SK-N-SH treated with all-trans-retinoic acid at 6 μM for 48 hours (cell line): ENCODE measurements at regions not wholly inside any gene's neighbourhood (a gene's known extent, or its start where the extent isn't known, plus 50 kb on each side); places are given as distances from the start of the nearest gene placed in this dataset.
A peak's percentile ranks its signal among the peaks of the same experiment; 100 is the strongest.

Experiments
- ATAC-seq: fragments of 200-7000 bp; cut with Tn5 transposase; 3 replicates; pipeline ENCODE4 v1.9.1; 2020; ENCODE audit warnings: mild to moderate bottlenecking, moderate library complexity
- ARNTL ChIP-seq: fragments of 450-650 bp; formaldehyde crosslinking; IDR thresholded peaks from 2 replicates; pipeline ENCODE4 v1.5.0; 2020; ENCODE audit warnings: low read depth, mild to moderate bottlenecking, moderate library complexity, borderline replicate concordance
- BACH2 ChIP-seq: fragments of 250-450 bp; sonication (Bioruptor Pico); IDR thresholded peaks from 2 replicates; pipeline ENCODE4 v1.9.0; 2021; ENCODE audit warnings: mild to moderate bottlenecking, borderline replicate concordance
- CSDC2 ChIP-seq: fragments of 250-450 bp; sonication (Bioruptor Pico); IDR thresholded peaks from 2 replicates; pipeline ENCODE4 v1.5.0; 2020; ENCODE audit warnings: mild to moderate bottlenecking, moderate library complexity
- ESRRG ChIP-seq: fragments of 250-450 bp; sonication (Bioruptor Pico); IDR thresholded peaks from 2 replicates; pipeline ENCODE4 v1.6.1; 2021; ENCODE audit warnings: mild to moderate bottlenecking
- GLIS3 ChIP-seq: fragments of 250-450 bp; sonication (Bioruptor Pico); IDR thresholded peaks from 2 replicates; pipeline ENCODE4 v1.5.0; 2020; ENCODE audit warnings: mild to moderate bottlenecking, moderate library complexity
- ISL1 ChIP-seq: fragments of 250-450 bp; sonication (Bioruptor Pico); IDR thresholded peaks from 2 replicates; pipeline ENCODE4 v2.1.2; 2022; ENCODE audit warnings: mild to moderate bottlenecking, moderate library complexity
- OSR1 ChIP-seq: fragments of 250-450 bp; sonication (Bioruptor Pico); IDR thresholded peaks from 2 replicates; pipeline ENCODE4 v1.8.0; 2022; ENCODE audit warnings: moderate library complexity, mild to moderate bottlenecking, inconsistent platforms
- PPARA ChIP-seq: fragments of 250-450 bp; sonication (Bioruptor Pico); IDR thresholded peaks from 2 replicates; pipeline ENCODE4 v1.5.0; 2020; ENCODE audit warnings: mild to moderate bottlenecking, borderline replicate concordance
- RARB ChIP-seq: fragments of 250-450 bp; sonication (Bioruptor Pico); IDR thresholded peaks from 2 replicates; pipeline ENCODE4 v1.8.0; 2021; ENCODE audit warnings: mild to moderate bottlenecking, moderate library complexity
- SNAI2 ChIP-seq: fragments of 250-450 bp; sonication (Bioruptor Pico); IDR thresholded peaks from 2 replicates; pipeline ENCODE4 v1.5.0; 2020; ENCODE audit warnings: mild to moderate bottlenecking, moderate library complexity
- TCF4 ChIP-seq: fragments of 250-450 bp; sonication (Bioruptor Pico); IDR thresholded peaks from 2 replicates; pipeline ENCODE4 v1.8.0; 2021; ENCODE audit warnings: mild to moderate bottlenecking, moderate library complexity, borderline replicate concordance
- TOX ChIP-seq: fragments of 250-450 bp; sonication (Bioruptor Pico); IDR thresholded peaks from 2 replicates; pipeline ENCODE4 v1.8.0; 2021; ENCODE audit warnings: mild to moderate bottlenecking, moderate library complexity, borderline replicate concordance
- ZC3H10 ChIP-seq: fragments of 250-450 bp; sonication (Bioruptor Pico); IDR thresholded peaks from 2 replicates; pipeline ENCODE4 v1.5.1; 2021; ENCODE audit warnings: mild to moderate bottlenecking, moderate library complexity
- ZFP3 ChIP-seq: fragments of 250-450 bp; sonication (Bioruptor Pico); IDR thresholded peaks from 2 replicates; pipeline ENCODE4 v1.5.0; 2020; ENCODE audit warnings: mild to moderate bottlenecking, moderate library complexity
- ZFP30 ChIP-seq: fragments of 450-650 bp; formaldehyde crosslinking; IDR thresholded peaks from 2 replicates; pipeline ENCODE4 v1.5.0; 2022; ENCODE audit warnings: mild to moderate bottlenecking, moderate library complexity
- ZNF565 ChIP-seq: fragments of 450-650 bp; formaldehyde crosslinking; conservative IDR thresholded peaks from 2 replicates; pipeline ENCODE4 v1.5.0; 2020; ENCODE audit warnings: low read depth, mild to moderate bottlenecking, moderate library complexity
- ZNF70 ChIP-seq: fragments of 450-650 bp; formaldehyde crosslinking; IDR thresholded peaks from 2 replicates; pipeline ENCODE4 v1.5.0; 2020; ENCODE audit warnings: mild to moderate bottlenecking, moderate library complexity
- ZNF8 ChIP-seq: fragments of 450-650 bp; formaldehyde crosslinking; IDR thresholded peaks from 2 replicates; pipeline ENCODE4 v1.5.0; 2020; ENCODE audit warnings: mild to moderate bottlenecking, moderate library complexity
- TF ChIP-seq, protein P1 (sequence below): fragments of 250-450 bp; sonication (Bioruptor Pico); IDR thresholded peaks from 2 replicates; pipeline ENCODE4 v1.5.1; 2020; ENCODE audit warnings: low read depth, mild to moderate bottlenecking, moderate library complexity
- TF ChIP-seq, protein P2 (sequence below): fragments of 250-450 bp; sonication (Bioruptor Pico); IDR thresholded peaks from 2 replicates; pipeline ENCODE4 v1.8.0; 2021; ENCODE audit warnings: low read depth, mild to moderate bottlenecking, moderate library complexity, borderline replicate concordance
- TF ChIP-seq, protein P3 (sequence below): fragments of 250-450 bp; sonication (Bioruptor Pico); IDR thresholded peaks from 2 replicates; pipeline ENCODE4 v1.5.0; 2020; ENCODE audit warnings: mild to moderate bottlenecking, moderate library complexity
- TF ChIP-seq, protein P4 (sequence below): fragments of 250-450 bp; sonication (Bioruptor Pico); IDR thresholded peaks from 2 replicates; pipeline ENCODE4 v1.5.1; 2021; ENCODE audit warnings: mild to moderate bottlenecking, moderate library complexity
- TF ChIP-seq, protein P5 (sequence below): fragments of 250-450 bp; sonication (Bioruptor Pico); IDR thresholded peaks from 2 replicates; pipeline ENCODE4 v1.8.0; 2020; ENCODE audit warnings: mild to moderate bottlenecking, moderate library complexity, borderline replicate concordance

DNA sequence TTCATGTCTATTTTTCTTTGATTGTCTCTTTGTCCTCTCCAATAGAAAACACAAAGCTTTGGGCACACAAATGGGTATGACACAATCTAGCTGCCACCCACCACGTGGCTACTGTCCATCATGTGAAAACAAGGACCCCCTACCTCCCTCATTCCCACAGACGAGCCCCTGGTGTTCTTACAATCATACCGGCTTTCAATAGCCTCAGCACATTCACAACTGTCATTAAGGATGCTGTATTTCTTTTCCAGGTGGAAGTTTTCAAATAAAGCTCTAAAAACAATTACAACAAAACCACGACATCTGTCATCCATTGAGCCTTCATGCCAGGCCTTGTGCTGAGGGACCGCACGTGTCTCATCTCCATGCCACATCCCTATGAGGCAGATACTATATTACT lies 552.6 kb upstream of the ADAMTS9 start:
- no peak for ATAC-seq
- TF ChIP-seq ZNF565 (CRISPR knock-in tag), result no peak
- TF ChIP-seq ZFP3, result no peak
- TF ChIP-seq BACH2 (CRISPR knock-in tag), result no peak
- TF ChIP-seq, protein P1, sequence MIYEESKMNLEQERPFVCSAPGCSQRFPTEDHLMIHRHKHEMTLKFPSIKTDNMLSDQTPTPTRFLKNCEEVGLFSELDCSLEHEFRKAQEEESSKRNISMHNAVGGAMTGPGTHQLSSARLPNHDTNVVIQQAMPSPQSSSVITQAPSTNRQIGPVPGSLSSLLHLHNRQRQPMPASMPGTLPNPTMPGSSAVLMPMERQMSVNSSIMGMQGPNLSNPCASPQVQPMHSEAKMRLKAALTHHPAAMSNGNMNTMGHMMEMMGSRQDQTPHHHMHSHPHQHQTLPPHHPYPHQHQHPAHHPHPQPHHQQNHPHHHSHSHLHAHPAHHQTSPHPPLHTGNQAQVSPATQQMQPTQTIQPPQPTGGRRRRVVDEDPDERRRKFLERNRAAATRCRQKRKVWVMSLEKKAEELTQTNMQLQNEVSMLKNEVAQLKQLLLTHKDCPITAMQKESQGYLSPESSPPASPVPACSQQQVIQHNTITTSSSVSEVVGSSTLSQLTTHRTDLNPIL, result no peak
- TF ChIP-seq OSR1 (CRISPR knock-in tag), result no peak
- TF ChIP-seq ZNF8, result no peak
- TF ChIP-seq, protein P2, sequence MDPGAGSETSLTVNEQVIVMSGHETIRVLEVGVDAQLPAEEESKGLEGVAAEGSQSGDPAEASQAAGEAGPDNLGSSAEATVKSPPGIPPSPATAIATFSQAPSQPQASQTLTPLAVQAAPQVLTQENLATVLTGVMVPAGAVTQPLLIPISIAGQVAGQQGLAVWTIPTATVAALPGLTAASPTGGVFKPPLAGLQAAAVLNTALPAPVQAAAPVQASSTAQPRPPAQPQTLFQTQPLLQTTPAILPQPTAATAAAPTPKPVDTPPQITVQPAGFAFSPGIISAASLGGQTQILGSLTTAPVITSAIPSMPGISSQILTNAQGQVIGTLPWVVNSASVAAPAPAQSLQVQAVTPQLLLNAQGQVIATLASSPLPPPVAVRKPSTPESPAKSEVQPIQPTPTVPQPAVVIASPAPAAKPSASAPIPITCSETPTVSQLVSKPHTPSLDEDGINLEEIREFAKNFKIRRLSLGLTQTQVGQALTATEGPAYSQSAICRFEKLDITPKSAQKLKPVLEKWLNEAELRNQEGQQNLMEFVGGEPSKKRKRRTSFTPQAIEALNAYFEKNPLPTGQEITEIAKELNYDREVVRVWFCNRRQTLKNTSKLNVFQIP (CRISPR knock-in tag), result no peak
- no peak for TF ChIP-seq PPARA (CRISPR knock-in tag)
- no peak for TF ChIP-seq RARB (CRISPR knock-in tag)
- TF ChIP-seq GLIS3, result no peak
- no peak for TF ChIP-seq ZC3H10
- TF ChIP-seq ISL1 (CRISPR knock-in tag), result no peak
- TF ChIP-seq, protein P3, sequence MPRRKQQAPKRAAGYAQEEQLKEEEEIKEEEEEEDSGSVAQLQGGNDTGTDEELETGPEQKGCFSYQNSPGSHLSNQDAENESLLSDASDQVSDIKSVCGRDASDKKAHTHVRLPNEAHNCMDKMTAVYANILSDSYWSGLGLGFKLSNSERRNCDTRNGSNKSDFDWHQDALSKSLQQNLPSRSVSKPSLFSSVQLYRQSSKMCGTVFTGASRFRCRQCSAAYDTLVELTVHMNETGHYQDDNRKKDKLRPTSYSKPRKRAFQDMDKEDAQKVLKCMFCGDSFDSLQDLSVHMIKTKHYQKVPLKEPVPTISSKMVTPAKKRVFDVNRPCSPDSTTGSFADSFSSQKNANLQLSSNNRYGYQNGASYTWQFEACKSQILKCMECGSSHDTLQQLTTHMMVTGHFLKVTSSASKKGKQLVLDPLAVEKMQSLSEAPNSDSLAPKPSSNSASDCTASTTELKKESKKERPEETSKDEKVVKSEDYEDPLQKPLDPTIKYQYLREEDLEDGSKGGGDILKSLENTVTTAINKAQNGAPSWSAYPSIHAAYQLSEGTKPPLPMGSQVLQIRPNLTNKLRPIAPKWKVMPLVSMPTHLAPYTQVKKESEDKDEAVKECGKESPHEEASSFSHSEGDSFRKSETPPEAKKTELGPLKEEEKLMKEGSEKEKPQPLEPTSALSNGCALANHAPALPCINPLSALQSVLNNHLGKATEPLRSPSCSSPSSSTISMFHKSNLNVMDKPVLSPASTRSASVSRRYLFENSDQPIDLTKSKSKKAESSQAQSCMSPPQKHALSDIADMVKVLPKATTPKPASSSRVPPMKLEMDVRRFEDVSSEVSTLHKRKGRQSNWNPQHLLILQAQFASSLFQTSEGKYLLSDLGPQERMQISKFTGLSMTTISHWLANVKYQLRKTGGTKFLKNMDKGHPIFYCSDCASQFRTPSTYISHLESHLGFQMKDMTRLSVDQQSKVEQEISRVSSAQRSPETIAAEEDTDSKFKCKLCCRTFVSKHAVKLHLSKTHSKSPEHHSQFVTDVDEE (CRISPR knock-in tag), result no peak
- TF ChIP-seq ZFP30 (CRISPR knock-in tag), result no peak
- no peak for TF ChIP-seq ESRRG (CRISPR knock-in tag)
- TF ChIP-seq, protein P4, sequence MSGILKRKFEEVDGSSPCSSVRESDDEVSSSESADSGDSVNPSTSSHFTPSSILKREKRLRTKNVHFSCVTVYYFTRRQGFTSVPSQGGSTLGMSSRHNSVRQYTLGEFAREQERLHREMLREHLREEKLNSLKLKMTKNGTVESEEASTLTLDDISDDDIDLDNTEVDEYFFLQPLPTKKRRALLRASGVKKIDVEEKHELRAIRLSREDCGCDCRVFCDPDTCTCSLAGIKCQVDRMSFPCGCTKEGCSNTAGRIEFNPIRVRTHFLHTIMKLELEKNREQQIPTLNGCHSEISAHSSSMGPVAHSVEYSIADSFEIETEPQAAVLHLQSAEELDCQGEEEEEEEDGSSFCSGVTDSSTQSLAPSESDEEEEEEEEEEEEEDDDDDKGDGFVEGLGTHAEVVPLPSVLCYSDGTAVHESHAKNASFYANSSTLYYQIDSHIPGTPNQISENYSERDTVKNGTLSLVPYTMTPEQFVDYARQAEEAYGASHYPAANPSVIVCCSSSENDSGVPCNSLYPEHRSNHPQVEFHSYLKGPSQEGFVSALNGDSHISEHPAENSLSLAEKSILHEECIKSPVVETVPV (CRISPR knock-in tag), result no peak
- no peak for TF ChIP-seq TCF4
- TF ChIP-seq ZNF70 (CRISPR knock-in tag), result no peak
- TF ChIP-seq CSDC2 (CRISPR knock-in tag), result no peak
- TF ChIP-seq ARNTL (CRISPR knock-in tag), result no peak

DNA sequence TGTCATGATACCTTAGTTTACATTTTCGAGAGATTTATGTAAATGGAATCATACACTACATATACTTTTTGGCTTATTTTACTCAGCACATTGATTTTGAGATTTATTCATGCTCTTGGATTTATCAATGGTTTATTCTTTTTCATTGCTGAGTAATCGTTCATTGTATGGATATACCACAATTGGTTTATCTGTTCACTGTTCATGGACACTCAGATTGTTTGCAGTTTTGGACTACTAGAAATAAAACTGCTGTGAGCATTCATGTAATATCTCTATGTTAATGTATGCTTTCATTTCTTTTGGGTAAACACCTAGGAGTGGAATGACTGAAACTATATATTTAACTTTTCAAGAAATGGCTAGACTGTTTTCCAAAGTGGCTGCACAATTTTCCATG lies 550.9 kb upstream of the ADAMTS9 start:
- no peak for ATAC-seq
- no peak for TF ChIP-seq ESRRG (CRISPR knock-in tag)
- peak; percentile 95 for TF ChIP-seq ZNF8

DNA sequence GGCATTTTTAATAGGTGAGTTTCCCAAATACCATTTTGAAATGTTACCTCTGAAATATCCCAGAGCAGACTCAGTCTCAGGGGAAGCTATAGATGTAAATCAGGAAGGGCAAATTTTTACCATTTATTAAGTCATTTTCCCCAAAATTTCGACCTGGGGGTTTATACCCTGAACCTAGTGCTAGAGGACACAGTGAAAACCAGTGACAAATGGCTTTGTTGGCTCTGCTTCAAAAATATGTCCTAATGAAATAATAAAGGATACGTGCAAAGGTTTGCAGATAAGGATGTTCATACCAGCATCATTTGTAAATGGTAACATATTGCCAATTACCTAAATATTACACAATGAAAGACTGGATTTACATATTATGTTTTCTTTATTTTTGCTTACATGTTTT lies 546.7 kb upstream of the ADAMTS9 start:
- ATAC-seq, result no peak
- TF ChIP-seq ZNF565 (CRISPR knock-in tag) (no peak), ZNF70 (CRISPR knock-in tag) (no peak), BACH2 (CRISPR knock-in tag) (no peak), SNAI2 (CRISPR knock-in tag) (no peak), TCF4 (peak; percentile 75), CSDC2 (CRISPR knock-in tag) (no peak), ESRRG (CRISPR knock-in tag) (no peak), TOX (CRISPR knock-in tag) (no peak), OSR1 (CRISPR knock-in tag) (no peak), GLIS3 (no peak), PPARA (CRISPR knock-in tag) (no peak)
- TF ChIP-seq, protein P3 (CRISPR knock-in tag), result peak; percentile 33; the same call in 1 of the 2 replicates
- TF ChIP-seq, protein P2 (CRISPR knock-in tag), result no peak
- TF ChIP-seq, protein P4 (CRISPR knock-in tag), result no peak
- TF ChIP-seq, protein P5, sequence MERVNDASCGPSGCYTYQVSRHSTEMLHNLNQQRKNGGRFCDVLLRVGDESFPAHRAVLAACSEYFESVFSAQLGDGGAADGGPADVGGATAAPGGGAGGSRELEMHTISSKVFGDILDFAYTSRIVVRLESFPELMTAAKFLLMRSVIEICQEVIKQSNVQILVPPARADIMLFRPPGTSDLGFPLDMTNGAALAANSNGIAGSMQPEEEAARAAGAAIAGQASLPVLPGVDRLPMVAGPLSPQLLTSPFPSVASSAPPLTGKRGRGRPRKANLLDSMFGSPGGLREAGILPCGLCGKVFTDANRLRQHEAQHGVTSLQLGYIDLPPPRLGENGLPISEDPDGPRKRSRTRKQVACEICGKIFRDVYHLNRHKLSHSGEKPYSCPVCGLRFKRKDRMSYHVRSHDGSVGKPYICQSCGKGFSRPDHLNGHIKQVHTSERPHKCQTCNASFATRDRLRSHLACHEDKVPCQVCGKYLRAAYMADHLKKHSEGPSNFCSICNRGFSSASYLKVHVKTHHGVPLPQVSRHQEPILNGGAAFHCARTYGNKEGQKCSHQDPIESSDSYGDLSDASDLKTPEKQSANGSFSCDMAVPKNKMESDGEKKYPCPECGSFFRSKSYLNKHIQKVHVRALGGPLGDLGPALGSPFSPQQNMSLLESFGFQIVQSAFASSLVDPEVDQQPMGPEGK (CRISPR knock-in tag), result no peak
